ENCODE measurements at regions not wholly inside any gene's neighbourhood (a gene's known extent, or its start where the extent isn't known, plus 50 kb on each side); places are given as distances from the start of the nearest gene placed in this dataset.

DNA sequence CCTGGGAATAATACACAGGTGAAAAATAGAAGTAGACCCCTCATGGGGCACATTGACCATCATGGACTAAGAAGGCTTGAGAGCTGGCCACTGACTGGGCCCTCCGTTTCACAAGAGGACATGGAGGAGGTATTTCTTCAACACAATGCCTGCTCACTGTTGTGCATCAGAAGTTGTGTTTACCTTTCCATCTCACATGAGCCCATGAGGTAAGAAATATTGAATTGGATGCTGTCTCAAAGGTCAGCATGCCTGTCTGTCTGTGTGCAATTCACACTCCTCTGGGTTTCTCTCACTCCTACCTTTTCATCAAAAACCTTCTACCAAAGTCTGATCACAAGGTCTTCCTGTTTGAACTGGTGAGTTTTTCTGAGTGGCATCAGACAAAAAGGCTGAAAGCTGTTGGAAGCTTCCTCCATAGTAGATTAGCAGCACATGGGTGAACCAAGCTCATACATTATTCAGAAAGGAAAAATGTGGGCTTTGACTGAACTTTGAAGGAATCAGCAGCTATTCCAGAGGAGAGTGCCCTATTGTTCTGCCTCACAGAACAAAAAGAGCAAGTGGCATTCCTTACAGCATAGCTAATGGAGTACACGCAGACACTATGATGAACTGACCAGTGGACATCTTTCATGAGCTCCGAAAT lies 143.2 kb upstream of the RND3 start:
- no peak overlapping the region for H3K4me3 ChIP-seq (replicated peaks; ENCODE audit: insufficient read depth, low read length)
- DNase-seq (ENCODE audit: low read depth in 1 of 2, low spot score in 1 of 2) = no peak
- TF ChIP-seq GABPA (IDR thresholded peaks at IDR 0.05; ENCODE audit: low read depth) (no peak), SPI1 (IDR thresholded peaks at IDR 0.05; ENCODE audit: borderline replicate concordance, low read depth) (no peak), POLR2AphosphoS5 (IDR thresholded peaks at IDR 0.05; ENCODE audit: low read depth) (no peak)
- TF ChIP-seq, protein P1, sequence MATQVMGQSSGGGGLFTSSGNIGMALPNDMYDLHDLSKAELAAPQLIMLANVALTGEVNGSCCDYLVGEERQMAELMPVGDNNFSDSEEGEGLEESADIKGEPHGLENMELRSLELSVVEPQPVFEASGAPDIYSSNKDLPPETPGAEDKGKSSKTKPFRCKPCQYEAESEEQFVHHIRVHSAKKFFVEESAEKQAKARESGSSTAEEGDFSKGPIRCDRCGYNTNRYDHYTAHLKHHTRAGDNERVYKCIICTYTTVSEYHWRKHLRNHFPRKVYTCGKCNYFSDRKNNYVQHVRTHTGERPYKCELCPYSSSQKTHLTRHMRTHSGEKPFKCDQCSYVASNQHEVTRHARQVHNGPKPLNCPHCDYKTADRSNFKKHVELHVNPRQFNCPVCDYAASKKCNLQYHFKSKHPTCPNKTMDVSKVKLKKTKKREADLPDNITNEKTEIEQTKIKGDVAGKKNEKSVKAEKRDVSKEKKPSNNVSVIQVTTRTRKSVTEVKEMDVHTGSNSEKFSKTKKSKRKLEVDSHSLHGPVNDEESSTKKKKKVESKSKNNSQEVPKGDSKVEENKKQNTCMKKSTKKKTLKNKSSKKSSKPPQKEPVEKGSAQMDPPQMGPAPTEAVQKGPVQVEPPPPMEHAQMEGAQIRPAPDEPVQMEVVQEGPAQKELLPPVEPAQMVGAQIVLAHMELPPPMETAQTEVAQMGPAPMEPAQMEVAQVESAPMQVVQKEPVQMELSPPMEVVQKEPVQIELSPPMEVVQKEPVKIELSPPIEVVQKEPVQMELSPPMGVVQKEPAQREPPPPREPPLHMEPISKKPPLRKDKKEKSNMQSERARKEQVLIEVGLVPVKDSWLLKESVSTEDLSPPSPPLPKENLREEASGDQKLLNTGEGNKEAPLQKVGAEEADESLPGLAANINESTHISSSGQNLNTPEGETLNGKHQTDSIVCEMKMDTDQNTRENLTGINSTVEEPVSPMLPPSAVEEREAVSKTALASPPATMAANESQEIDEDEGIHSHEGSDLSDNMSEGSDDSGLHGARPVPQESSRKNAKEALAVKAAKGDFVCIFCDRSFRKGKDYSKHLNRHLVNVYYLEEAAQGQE (IDR thresholded peaks at IDR 0.05; ENCODE audit: insufficient replicate concordance, low read depth) = no peak
- TF ChIP-seq, protein P2, sequence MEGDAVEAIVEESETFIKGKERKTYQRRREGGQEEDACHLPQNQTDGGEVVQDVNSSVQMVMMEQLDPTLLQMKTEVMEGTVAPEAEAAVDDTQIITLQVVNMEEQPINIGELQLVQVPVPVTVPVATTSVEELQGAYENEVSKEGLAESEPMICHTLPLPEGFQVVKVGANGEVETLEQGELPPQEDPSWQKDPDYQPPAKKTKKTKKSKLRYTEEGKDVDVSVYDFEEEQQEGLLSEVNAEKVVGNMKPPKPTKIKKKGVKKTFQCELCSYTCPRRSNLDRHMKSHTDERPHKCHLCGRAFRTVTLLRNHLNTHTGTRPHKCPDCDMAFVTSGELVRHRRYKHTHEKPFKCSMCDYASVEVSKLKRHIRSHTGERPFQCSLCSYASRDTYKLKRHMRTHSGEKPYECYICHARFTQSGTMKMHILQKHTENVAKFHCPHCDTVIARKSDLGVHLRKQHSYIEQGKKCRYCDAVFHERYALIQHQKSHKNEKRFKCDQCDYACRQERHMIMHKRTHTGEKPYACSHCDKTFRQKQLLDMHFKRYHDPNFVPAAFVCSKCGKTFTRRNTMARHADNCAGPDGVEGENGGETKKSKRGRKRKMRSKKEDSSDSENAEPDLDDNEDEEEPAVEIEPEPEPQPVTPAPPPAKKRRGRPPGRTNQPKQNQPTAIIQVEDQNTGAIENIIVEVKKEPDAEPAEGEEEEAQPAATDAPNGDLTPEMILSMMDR (IDR thresholded peaks at IDR 0.05; ENCODE audit: insufficient read depth, low read length) = no peak
- H3K27me3 ChIP-seq (ENCODE audit: insufficient read depth, poor library complexity, severe bottlenecking) = no peaks in the 10 kb centered on the region
- H3K27ac ChIP-seq (replicated peaks) = no peak overlapping the region

DNA sequence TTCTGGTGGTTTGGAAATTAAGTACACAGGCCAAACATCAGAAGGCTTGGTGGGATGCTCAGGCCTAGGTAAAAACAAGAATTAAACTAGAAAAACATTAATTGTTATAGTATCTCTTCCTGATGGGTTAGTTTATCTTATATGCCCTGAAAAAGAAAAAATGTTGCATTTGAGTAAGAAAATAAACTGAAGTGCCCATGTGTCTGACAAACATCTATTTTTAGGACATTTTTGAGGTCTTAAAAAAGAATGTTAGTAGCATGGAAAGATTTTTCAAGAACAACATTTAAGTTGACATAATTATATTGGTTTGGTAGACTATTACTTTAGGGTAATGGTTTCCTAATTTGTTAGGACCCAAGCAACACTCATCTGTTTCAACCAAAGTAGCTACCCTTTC lies 140.1 kb upstream of the RND3 start:
- Histone ChIP-seq H3K27me3 (ENCODE audit: insufficient read depth, poor library complexity, severe bottlenecking) (no peaks in the 10 kb centered on the region), H3K27ac (replicated peaks) (no peak overlapping the region), H3K4me3 (replicated peaks; ENCODE audit: insufficient read depth, low read length) (no peak overlapping the region)
- no peak for DNase-seq (ENCODE audit: low read depth in 1 of 2, low spot score in 1 of 2)
- no peak for TF ChIP-seq GABPA (IDR thresholded peaks at IDR 0.05; ENCODE audit: low read depth)
- no peak for TF ChIP-seq SPI1 (IDR thresholded peaks at IDR 0.05; ENCODE audit: borderline replicate concordance, low read depth)

DNA sequence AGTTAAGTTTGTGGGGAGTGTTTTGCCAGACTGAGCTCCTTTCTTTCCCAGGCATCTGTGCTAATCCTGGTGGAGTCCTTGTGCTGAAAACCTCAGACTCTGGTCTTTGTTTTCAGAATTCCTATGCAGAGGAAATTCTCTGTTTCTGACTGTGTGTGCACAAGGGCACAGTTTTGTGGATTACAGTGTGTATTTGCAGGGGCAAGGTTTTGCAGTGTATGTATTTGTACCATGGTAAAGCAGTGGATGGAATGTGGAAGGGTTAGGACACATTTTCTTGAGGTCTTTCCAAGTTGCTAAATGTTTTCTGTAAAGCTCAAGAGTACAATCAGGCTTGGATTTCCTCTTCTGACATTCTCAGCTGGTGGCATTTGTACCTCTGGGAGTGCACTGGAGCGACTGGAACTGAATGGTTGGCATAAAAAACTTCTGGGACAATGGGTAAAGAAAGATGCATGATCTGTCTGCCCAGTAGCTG lies 139.5 kb upstream of the RND3 start:
- no peak for DNase-seq (ENCODE audit: low read depth in 1 of 2, low spot score in 1 of 2)
- H3K27me3 ChIP-seq (ENCODE audit: insufficient read depth, poor library complexity, severe bottlenecking) = no peaks in the 10 kb centered on the region
- H3K4me3 ChIP-seq (replicated peaks; ENCODE audit: insufficient read depth, low read length) = no peak overlapping the region
- no peak overlapping the region for H3K27ac ChIP-seq (replicated peaks)
- TF ChIP-seq SPI1 (IDR thresholded peaks at IDR 0.05; ENCODE audit: borderline replicate concordance, low read depth) (no peak), POLR2AphosphoS5 (IDR thresholded peaks at IDR 0.05; ENCODE audit: low read depth) (no peak), GABPA (IDR thresholded peaks at IDR 0.05; ENCODE audit: low read depth) (no peak)
- TF ChIP-seq, protein P1 (IDR thresholded peaks at IDR 0.05; ENCODE audit: insufficient replicate concordance, low read depth) = no peak
- TF ChIP-seq, protein P2 (IDR thresholded peaks at IDR 0.05; ENCODE audit: insufficient read depth, low read length) = no peak

DNA sequence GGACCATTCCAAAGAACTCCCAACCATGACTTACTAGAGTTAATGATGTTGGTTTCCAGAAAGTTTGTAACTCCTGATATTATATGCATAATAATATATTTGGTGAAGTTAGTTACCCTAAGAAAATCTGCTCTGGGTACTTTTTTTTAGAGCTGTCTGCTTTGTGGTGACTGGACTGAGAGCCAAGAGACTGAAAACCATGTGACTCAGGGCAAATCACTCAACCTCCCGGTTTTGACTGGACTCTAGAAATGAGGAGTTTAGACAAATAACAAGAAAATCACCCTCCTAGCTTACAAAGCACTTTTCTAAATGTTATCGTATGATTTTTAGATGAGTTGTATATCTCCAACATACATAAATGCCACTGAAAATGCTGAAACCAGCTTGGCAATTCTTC lies 138.3 kb upstream of the RND3 start:
- DNase-seq (ENCODE audit: low read depth in 1 of 2, low spot score in 1 of 2) = no peak
- no peak overlapping the region for H3K4me3 ChIP-seq (replicated peaks; ENCODE audit: insufficient read depth, low read length)
- TF ChIP-seq SPI1 (IDR thresholded peaks at IDR 0.05; ENCODE audit: borderline replicate concordance, low read depth) = no peak
- TF ChIP-seq POLR2AphosphoS5 (IDR thresholded peaks at IDR 0.05; ENCODE audit: low read depth) = no peak
- no peak for TF ChIP-seq GABPA (IDR thresholded peaks at IDR 0.05; ENCODE audit: low read depth)
- TF ChIP-seq, protein P2 (IDR thresholded peaks at IDR 0.05; ENCODE audit: insufficient read depth, low read length) = no peak
- H3K27ac ChIP-seq (replicated peaks) = no peak overlapping the region
- no peaks in the 10 kb centered on the region for H3K27me3 ChIP-seq (ENCODE audit: insufficient read depth, poor library complexity, severe bottlenecking)
